ENCODE measurements at regions not wholly inside any gene's neighbourhood (a gene's known extent, or its start where the extent isn't known, plus 50 kb on each side); places are given as distances from the start of the nearest gene placed in this dataset.

DNA sequence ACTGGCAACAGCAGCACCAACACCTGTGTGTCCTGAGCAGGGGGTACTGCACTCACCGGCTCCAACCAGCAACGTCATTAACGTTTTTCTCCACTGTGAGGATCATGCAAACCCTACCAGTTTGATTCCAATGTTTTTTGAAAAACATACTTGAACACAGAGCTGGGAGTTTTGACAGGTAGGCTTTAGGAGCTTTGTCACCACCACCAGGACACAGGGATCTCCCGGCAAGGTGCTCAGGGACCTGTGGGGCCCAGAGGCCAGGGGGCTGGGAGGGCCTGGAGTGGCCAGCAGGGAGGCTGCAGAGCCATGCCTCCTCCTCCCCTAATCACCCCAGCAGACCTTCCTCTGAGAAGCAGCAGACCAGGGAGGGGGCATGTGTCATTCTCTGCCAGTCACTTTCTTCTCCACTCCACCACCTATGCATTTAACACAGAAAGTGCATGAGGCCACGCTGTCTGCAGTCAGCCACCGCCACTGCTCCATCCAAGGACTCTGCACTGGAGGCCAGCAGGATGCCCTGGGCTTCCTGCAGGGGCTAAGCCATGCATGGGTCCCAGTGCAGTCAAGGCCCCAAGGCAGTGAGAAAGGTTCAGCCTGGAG, 768.2 kb downstream of the KCNJ18 start:
- H3K27me3 ChIP-seq, result no peaks in the 10 kb centered on the region
- no peak for DNase-seq
- no peaks in the 10 kb centered on the region for H3K4me1 ChIP-seq
- H3K27ac ChIP-seq, result no peak overlapping the region
- intact Hi-C loops (cut with DNase I), result no loop called here
- H3K4me3 ChIP-seq, result no peak overlapping the region
- H3K9me3 ChIP-seq, result peaks cover 0 to 21% (median 5%) of the 10 kb centered on the region in 3 donors
- TF ChIP-seq, protein P1, sequence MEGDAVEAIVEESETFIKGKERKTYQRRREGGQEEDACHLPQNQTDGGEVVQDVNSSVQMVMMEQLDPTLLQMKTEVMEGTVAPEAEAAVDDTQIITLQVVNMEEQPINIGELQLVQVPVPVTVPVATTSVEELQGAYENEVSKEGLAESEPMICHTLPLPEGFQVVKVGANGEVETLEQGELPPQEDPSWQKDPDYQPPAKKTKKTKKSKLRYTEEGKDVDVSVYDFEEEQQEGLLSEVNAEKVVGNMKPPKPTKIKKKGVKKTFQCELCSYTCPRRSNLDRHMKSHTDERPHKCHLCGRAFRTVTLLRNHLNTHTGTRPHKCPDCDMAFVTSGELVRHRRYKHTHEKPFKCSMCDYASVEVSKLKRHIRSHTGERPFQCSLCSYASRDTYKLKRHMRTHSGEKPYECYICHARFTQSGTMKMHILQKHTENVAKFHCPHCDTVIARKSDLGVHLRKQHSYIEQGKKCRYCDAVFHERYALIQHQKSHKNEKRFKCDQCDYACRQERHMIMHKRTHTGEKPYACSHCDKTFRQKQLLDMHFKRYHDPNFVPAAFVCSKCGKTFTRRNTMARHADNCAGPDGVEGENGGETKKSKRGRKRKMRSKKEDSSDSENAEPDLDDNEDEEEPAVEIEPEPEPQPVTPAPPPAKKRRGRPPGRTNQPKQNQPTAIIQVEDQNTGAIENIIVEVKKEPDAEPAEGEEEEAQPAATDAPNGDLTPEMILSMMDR (IDR thresholded peaks at IDR 0.05), result no peak
- no peak for TF ChIP-seq POLR2A (IDR thresholded peaks at IDR 0.05)
- no peaks in the 10 kb centered on the region for H3K36me3 ChIP-seq
- 46 to 67% methylated on average over 3 to 5 of the region's 6 CpGs for WGBS, 2 donors

DNA sequence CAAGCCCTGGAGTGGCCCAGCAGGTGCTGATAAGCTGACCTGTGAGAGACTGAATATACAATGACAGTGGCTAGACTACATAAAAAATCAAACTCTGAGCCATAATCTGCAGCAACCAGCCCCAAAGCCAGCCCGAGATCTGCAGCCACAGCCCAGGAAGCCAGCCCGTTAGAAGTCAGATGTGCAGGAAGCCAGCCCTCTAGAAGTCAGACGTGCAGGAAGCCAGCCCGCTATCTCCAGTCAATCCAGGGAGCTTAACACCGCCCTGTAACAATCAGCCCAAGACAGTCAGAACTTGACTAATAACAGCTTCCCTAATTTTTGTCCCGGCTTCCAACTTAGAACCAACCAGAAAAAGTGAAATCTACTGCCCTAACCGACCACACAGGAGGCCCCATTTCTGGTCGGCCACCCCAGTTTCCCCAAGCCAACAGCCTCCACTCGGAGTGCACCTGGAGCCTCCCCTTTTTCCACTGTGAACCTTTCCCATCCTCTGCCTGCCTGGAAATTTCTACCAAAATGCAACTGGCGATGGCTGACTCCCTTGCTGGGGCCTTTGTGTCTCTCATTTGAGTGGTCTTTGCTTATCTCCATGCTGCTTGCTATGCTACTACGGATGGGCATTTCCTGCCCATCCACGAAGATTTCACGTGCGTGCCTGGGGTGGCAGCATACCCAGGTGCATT, 769.3 kb downstream of the KCNJ18 start:
- no peaks in the 10 kb centered on the region for H3K27me3 ChIP-seq
- no peak overlapping the region for H3K4me3 ChIP-seq
- no peaks in the 10 kb centered on the region for H3K4me1 ChIP-seq
- intact Hi-C loops (cut with DNase I), result no loop called here
- DNase-seq, result no peak
- H3K36me3 ChIP-seq, result no peaks in the 10 kb centered on the region
- no peak for TF ChIP-seq POLR2A (IDR thresholded peaks at IDR 0.05)
- TF ChIP-seq, protein P1 (IDR thresholded peaks at IDR 0.05), result no peak
- H3K9me3 ChIP-seq, result peaks cover 0 to 21% (median 5%) of the 10 kb centered on the region in 3 donors
- no peak overlapping the region for H3K27ac ChIP-seq
- 69 to 74% methylated on average over 14 of the region's 14 CpGs for WGBS, 2 donors

DNA sequence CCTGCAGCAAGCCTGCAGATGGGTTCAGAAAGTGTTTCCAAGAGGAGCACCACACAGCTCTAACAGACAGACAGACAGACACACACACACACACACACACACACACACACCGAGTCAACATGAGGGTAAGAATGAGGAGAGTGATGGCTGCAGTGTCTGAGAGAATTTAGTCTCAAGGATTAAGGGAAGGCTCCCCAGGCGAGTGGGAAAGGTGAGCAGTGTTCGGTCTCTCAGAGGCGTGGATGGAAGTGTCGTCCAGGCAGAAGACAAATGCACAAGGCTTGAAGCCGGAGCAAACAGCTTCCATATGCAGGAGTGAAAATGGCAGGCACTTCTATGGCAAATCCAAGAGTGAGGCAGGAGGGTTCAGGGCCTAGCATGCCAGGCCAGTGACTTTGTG, 770.1 kb downstream of the KCNJ18 start:
- Histone ChIP-seq H3K36me3 (no peaks in the 10 kb centered on the region), H3K4me3 (no peak overlapping the region), H3K4me1 (no peaks in the 10 kb centered on the region), H3K27ac (no peak overlapping the region), H3K9me3 (peaks cover 0 to 21% (median 5%) of the 10 kb centered on the region in 3 donors), H3K27me3 (no peaks in the 10 kb centered on the region)
- WGBS, 2 donors, result 75 to 83% methylated on average over 5 of the region's 6 CpGs
- intact Hi-C loops (cut with DNase I), result no loop called here
- TF ChIP-seq, protein P1 (IDR thresholded peaks at IDR 0.05), result no peak
- TF ChIP-seq POLR2A (IDR thresholded peaks at IDR 0.05), result no peak
- no peak for DNase-seq

DNA sequence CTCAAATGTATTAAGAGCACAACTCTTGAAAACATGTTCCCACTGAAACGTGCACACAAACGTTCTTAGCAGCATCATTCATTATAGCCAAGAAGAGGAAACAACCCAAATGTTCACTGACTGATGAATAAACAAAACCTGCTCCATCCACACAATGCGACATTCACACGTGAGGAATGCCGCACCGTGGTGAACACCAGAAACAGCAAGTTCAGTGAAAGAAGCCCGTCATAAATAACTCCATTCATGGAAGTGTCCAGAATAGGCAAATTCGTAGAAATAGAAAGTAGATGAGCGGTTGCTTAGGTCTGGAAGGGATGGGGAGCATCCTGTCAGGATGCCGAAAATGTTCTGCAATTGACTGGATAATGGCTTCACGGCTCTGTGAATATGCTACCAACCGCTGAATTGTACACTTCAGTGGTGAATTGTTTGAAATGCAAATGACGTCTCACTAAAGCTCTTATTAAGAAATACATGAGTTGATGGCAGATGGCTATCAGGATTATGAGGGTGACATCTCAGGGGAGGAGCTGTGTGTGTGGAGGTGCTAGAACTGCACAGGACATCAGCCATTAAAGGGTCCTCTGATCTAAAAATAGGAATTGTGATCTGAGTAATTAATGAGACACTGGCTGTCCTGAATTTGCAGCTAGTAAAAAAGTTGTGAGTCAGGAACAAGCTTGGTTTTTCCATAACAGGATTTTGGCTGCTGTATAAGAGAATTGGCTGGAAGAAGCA, 771.0 kb downstream of the KCNJ18 start:
- DNase-seq, result no peak
- Histone ChIP-seq H3K4me3 (no peak overlapping the region), H3K36me3 (no peaks in the 10 kb centered on the region), H3K4me1 (no peaks in the 10 kb centered on the region), H3K27ac (no peak overlapping the region), H3K27me3 (no peaks in the 10 kb centered on the region), H3K9me3 (peaks cover 0 to 21% (median 5%) of the 10 kb centered on the region in 3 donors)
- intact Hi-C loops (cut with DNase I), result no loop called here
- 63 to 68% methylated on average over 13 of the region's 13 CpGs for WGBS, 2 donors
- TF ChIP-seq, protein P1 (IDR thresholded peaks at IDR 0.05), result no peak
- TF ChIP-seq POLR2A (IDR thresholded peaks at IDR 0.05), result no peak

DNA sequence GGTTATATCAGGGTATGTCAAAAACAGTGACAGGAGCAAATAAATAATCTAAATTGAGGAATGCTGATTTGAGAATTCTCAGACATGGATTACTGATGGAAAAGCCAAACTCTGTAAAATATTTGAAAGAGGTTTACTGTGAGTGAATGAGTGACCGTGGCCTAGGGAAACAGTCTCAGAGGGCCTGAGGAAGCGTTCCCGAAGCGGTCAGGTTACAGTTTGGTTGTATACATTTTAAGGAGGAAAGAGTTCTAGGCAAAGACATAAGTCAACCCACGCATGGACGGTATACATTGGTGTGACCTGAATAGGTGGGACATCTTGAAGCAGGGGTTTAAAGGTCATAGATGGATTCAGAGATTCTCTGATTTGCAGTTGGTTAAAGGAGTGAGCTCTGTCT, 771.7 kb downstream of the KCNJ18 start:
- no peak for DNase-seq
- Histone ChIP-seq H3K27ac (no peak overlapping the region), H3K9me3 (peaks cover 0 to 23% (median 5%) of the 10 kb centered on the region in 3 donors), H3K4me3 (no peak overlapping the region), H3K27me3 (no peaks in the 10 kb centered on the region), H3K4me1 (no peaks in the 10 kb centered on the region), H3K36me3 (no peaks in the 10 kb centered on the region)
- 61 to 71% methylated on average over 6 of the region's 6 CpGs for WGBS, 2 donors
- intact Hi-C loops (cut with DNase I), result no loop called here
- TF ChIP-seq, protein P1 (IDR thresholded peaks at IDR 0.05), result no peak
- no peak for TF ChIP-seq POLR2A (IDR thresholded peaks at IDR 0.05)

Data from esophagus squamous epithelium (tissue), 5 donors.